Fibroblast of skin of right biceps (primary cell): ENCODE measurements at regions not wholly inside any gene's neighbourhood (a gene's known extent, or its start where the extent isn't known, plus 50 kb on each side); places are given as distances from the start of the nearest gene placed in this dataset.

ENCODE experiments used
- DNase-seq: peaks from one replicate; pipeline ENCODE4 v3.0.0-alpha.2; 2013

DNA sequence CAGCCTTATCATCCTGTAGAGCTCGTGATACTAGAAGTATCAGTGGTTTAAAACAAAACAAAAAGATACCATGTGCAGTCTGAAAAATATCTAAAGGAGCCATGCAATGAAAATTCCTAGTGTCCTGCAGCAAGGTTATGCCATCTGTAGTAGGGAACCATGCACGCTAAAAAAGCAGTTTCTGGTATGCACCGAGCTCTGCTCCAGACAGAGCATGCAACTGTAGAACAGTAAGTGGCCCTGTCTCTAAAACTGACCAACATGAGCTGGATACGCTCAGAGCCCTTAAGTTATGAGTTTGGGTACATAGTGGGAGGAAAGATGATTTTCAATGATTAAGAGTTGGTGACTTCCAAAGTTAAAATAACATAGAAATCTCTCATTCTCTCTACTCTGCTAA is 159.3 kb upstream of the ADAMTS5 start:
- no peak for DNase-seq

DNA sequence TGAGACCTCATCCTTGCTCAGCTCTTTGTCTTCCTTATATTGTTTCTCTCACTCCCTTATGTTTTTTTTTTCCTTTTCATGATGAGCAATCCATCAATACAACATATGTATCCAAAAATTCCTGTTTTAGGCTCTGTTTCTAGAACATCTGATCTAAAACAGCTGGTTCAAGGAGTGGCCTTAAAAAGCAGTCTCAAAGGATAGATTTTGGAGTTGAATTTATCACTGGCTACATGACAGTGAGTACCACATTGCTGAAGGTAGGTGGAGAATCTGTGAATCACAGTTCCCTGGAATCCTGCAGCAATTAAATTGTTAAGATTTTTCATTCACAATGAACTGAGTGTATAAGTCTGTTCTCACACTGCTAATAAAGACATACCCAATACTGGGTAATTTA is 155.8 kb upstream of the ADAMTS5 start:
- DNase-seq = no peak

DNA sequence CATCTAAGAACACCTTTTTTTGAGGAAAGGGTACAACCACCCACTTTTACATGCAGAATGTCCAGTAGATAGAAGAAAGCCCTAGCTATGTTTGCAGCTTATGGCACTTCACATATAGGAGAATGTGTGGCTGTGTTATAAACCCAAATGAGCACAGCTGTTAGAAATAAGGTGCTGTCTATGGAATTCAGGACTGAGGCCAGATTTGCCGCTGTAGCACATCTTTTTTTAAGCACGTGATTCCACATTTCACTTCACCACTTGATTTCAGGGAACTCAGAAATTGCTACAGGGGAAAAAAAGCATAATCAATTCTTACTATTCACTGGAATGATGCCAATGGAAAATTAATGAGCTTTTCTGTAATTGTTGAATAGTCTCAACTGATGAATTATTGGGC is 147.2 kb upstream of the ADAMTS5 start:
- DNase-seq = no peak

DNA sequence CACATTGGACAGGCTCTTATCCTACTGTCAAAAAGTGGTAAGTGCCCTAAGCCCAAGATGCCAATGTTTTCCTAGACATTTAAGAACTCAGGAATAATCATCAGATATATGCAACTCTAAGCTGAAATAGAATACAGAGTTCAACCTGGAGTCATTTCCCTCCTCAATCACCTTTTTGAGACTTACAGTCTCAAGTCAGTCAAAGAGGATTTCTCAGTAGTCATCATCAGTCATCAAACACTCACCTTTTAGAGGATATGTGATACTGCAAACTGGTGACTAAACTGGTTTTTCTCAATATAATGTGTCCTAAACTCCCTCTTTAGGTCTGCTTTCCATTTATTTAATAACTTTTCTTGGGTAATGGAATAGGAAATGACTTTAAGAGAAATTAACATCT is 145.3 kb upstream of the ADAMTS5 start:
- no peak for DNase-seq

DNA sequence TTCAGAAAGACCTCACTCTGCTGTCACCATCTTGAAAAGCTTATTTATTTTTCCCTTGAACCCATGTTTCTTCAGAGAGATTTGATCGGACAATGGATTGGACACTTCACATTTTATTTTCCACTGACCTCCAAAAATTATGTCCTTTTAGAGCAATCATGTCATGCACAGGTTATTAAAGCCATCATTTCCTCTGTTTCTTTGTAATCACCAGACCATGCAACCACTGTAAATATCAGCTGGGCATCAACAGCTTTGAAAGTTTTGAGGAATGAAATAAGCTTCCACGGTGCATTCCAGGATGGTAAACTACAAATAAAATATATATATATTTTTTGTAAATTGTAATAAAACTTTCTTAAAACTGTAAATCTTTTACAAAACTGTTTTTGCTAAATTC is 144.1 kb upstream of the ADAMTS5 start:
- DNase-seq = no peak

DNA sequence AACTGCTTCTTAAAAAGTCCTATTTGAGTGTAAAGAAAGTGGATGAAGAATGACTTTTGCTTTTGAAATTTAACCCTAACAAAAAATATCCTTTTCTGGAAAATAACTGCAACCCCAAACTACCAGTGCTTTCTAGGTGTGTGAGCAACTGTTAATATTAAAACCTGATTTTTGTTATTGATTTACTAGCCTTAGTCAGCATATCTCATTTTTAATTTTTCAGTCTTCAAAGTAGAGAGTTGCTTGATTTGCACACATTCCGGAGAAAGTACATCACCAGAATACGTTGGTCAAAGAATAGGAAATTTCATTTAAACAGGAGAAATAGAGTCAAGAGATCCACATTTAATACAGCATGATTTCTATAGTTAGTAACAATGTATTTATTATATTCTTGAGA is 141.8 kb upstream of the ADAMTS5 start:
- no peak for DNase-seq

DNA sequence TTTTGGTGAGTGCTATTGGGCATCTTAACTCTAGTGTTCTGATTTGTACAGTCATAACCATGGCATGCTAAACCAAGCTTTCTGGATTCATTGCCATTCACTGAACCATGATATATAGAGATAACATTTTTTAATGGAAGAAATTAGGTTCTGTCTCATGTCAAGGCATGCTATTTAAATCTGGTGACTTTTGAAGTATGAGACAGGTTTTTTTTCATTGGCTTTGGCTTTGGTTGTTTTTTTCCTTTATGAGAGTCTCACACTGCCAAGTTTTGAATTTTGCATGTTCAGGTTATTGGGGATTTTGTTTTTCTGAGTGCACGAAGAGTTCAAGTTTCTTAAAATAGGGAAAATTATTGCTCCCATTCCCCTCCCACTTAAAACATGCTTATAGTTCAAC is 141.3 kb upstream of the ADAMTS5 start:
- peak; percentile 61 for DNase-seq

DNA sequence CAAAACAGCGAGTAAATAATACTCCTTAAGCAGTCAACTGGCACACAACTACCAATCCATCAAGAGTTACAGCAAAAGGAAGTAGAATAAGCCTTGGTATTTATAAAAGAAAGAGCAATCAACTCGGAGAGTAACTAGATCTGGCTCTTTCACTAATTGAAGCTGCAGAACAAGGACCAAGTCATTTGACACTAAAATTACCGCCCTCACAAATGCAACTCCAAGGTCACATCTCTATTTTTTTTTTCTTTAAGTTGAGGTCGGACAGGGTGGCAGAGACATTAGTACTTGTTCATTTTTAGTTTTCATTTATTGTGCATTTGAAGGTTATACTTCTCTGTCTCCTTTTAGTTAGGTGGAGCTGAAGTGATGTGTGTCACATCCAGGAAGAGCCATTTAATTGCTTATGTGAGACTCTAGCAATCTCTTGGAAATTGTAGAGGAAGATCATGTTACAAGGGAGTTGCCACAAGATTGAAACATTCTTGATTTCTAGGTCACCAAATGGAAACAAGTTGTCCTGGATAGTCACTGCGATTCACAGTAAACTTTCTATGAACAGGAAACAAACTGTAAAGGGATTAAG is 138.1 kb upstream of the ADAMTS5 start:
- peak; percentile 48 for DNase-seq

DNA sequence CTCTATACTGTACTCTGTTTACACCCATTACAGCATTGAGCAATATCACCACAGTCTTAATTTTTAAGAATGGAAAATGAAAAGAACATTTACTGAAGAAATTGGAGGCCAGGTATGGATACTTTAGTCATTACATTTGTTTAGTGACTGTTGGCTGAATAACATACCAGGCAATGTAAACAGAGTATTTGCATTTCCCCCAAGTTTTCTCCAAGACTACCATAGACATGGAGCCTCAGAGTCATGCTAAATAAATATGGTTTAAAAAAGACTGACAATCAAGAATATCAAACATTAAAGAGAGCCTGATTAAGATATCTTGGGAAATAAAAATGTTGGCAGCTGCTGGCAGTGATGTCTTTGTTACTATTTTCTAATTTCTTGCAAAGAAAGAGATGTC is 136.9 kb upstream of the ADAMTS5 start:
- DNase-seq = no peak

DNA sequence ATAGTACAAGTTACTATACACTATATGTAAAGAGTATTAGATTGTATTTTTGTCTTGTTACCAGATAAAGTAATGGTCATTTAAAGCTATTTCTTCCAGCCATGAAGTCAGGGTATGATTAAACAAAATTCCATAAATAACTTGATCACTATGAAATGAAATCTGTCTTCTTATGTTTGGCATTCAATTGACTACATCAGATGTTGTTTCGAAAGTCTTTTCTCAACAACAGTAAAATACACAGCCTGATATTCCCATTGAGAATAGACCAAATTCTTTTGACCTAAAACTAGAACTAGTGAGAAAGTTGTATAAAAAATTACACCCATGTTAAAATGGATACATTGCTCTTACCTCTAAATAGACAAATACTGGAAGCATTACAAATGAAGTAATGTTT is 134.6 kb upstream of the ADAMTS5 start:
- DNase-seq = peak; percentile 12

DNA sequence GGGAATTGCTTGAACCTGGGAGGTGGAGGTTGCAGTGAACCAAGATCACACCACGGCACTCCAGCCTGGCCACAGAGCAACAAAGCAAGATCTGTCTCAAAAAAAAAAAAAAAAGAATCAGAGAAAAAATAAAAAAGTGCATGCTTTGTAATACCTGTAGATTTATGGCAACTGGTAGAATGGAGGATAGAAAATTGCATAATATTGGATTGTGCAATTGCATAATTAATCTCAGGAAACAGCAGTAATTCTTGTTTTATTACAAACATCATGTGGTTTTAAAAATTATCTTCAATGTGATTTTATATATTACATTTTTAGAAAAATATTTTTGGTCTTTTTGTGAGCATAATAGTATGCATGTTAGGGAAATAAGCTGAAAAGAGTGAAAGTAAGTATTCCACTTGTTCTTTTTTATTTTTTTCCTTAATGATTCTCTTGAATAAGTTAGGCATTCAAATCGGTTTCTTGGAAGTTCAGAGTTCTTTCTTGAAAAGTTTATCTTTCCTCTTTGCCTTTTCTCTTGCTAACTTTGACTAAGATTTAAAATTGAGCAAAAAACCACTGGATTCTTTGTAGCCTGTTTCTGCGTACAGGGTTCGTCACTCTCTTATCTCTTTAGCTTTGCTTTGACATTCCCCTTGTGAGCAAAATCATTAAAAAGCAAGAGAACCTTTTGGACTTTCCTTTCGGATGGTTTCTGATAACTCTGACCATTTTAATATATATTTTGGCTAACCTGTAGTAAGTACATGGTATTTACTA is 127.5 kb upstream of the ADAMTS5 start:
- no peak for DNase-seq

DNA sequence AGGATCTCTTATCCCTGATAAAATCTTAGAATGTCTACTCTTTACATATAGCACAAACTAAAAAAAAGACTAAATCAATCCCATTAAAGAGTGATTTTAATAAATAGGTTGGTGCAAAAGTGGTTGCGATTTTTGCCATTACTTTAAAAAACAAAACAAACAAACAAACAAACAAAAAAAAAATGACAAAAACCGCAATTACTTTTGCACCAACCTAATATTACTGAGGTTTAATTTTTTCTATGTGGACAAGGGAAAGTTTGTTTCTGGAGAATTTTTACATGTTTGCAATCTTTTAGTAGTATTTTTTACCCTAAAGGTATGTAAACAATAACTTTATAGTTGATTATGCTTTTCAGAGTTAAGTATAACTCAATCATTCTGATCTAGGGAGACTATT is 119.7 kb upstream of the ADAMTS5 start:
- no peak for DNase-seq

DNA sequence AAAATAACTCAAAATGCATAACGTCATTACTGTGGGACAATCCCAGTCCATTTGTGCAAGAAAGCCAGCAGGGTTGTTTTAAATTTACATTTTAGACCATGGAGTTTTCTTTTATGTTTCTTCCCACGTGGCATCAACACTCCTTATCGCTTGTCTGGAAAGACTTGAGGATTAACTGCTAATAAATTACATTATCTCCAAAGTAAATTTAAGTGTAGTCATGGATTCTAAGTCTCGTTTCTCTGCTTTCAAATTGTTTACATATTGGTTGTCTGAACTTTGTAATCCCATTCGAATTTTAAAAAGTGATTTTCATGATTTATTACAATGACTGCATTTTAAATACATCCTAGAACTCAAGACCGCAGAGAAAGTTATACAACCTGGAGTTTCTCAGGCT is 119.3 kb upstream of the ADAMTS5 start:
- DNase-seq = no peak

DNA sequence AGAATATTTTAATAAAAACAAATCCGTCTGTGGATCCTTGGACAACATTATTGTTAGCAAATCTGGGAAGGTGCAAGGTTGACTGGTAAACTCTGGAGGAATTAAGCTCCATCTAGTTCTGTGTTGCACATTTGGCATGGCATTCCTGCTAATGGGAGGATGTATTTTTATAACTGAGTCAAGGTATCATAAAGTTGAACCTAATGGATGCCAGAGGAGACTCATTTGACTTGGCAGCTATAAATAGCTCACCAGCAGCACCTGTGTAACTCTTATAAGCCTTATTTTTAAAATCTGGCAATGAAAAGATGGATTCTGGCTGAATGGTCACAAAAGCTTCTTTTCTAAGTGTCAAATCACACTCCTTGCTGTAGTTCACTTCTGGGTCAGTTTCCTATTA is 118.5 kb upstream of the ADAMTS5 start:
- DNase-seq = no peak

DNA sequence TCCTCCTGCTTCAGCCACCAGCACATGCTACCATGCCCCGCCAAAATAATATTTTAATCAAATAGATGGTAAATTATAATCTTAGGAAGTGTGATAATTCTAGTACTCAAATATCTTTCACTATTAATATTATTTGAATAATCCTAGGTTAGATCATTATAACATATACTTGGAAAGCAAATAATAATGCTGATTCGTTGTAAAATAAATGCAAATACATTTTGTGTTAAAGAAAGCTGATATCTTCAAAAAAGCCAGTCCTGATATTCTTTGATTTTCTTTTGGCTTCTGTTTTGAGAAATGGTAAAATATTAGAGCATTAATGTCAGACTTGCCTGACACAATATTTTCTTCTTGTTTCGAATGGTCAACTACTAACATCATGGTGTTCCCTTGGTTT is 116.3 kb upstream of the ADAMTS5 start:
- no peak for DNase-seq

DNA sequence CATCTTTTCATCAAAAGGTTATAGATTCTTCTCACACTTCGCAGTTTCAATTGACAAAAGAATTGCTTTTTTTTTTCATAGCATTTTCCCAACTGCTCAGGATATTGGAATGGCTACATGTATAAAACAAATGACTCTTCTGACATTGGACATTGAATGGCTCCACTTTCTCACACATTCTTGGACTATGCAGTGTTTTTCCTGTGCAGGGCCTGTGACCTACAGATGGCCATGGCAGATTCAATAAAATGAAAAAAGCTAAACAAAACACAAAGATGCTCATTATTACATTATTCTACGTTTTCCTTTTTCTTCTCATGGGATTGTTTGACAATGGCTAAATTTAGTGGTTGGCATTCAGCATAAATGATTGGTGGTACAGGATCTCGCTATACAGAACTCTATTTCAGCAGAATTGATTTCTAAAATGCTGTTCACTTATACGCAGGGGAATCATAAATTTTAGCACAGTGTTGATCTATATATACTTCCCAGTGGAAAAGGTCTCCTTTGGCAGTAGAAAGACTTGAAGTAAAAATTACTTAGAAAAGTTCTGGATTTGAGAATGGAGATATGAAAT is 115.6 kb upstream of the ADAMTS5 start:
- DNase-seq = no peak

DNA sequence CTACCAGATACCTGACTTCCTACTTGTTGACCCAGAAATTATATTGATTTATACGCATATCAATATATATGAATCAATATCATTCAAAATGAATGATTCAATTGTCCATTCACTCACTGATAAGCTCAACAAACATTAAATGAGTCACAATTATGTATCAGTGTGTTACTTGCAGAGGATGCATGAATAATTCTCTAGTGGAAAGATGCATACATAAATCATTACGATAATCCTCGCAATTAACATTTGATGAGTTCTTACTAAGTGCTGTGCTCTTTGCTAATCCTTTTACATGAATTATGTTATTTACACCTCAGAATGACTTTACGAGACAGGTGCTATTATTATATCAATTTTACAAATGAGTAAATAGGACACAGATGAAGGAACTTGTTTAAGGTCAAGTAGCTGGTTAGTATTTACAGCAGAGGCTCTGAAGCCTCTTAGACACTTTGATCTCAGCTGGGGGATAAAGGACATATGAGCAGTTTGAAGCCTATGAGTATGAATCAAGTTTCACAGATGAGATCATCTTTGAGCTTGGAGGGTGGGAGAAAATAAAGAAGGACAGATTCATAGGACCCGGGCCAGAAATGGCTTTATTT is 112.8 kb upstream of the ADAMTS5 start:
- no peak for DNase-seq

DNA sequence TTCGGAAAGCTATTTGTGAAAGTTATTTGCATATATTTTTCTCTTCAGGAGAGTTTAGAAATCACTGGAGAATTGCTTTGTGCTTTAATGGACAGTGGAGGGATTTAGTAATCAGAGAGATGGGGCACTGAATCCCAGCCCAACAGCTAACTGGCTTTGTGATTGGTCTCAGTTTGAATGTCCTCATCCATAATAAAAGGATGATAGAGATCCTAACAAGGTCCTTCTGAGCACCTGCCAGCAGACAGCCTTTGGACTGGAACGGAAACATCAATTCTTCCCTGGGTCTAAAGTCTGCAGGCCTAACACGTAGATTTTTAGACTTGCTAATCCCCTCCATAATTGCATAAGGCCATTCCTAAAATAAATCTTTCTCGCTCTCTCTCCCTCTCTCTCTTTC is 112.0 kb upstream of the ADAMTS5 start:
- DNase-seq = no peak

DNA sequence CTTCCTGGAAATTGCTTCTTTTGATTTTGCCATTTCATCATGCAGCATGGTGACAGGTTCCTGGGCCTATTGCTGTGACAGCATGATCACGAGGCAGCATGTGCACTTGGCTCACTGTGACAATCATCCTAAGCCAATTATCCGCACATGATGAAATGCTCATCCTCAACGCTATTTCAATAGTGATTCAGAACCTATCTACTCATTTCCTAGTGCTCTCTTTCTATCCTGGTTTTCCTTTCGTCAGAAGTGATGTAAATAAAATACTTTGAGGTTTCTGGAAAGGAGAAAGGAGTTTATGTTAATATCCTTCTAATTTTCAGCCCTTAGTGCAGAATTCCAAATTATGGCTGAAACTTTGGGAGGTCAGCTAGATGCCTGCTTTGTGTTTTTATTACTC is 110.6 kb upstream of the ADAMTS5 start:
- no peak for DNase-seq

DNA sequence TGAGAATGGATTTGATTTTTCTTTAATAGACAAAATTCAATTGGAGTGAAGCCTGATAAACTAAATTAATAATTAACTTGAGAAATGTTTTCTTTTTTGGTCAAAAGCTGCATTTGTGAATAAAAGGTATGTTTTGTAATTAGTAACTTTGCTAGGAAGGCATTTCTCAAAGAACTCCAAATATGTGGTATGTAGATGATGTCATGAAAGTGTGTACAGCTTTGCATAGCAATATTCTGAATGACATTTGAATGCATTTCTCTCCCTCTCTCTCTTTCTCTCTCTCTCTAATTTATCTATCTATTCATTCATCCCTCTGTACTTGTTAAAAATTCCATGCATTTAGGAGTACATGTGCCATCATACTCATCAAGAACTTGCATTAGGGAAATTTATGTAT is 109.1 kb upstream of the ADAMTS5 start:
- peak; percentile 15 for DNase-seq

DNA sequence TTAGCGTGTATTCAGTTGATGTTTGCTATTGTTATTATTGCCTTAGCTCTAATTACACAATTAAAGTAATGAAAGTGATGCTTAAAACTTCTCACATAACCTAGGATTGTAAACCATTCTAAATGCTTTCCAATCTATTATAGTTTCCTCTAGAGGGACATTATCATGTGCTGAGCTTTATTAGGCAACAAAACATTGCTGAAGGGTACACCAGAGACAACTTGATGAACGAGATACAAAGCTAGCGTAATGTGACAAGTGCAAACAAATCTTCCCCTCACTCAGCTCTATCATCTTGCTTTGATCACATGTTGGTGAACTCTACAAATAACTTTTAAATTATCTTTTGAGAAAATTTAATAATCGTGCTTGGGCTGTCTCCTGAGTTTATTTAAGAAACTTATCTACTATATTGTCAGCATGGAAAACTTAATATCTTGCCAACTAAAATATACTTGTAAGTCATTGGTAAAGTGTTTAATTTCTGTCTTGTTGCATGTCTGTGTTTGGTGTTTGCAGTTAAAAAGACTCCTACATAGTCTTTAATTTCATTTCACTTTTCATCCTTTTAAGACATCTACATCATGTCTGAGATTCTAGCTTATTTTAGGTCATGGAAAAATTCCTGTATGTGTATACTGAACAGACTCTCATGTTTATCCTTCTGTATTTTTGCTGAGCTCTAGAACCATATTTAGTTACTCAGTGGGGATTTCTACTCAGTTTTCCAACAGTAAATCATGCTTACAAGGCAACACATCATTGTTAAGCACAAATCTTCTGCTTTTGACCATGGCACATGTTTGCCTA is 104.2 kb upstream of the ADAMTS5 start:
- no peak for DNase-seq

DNA sequence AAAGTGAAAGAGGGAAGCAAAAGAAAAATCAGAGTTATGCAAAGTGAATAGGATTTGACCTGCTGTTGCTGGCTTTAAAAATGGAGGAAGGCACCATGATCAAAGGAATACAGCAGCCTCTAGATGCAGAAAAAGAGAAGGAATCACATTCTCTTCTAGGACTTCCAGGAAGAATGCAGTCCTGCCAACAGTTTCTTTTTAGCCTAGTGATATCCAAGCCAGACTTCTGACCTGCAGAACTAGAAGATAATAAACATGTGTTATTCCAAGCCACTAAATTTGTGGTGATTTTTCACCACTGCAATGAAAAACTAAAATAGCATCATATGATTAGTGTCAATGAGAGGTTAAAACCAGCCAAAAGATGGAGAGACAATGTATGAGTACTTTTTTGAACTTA is 101.9 kb upstream of the ADAMTS5 start:
- DNase-seq = no peak

DNA sequence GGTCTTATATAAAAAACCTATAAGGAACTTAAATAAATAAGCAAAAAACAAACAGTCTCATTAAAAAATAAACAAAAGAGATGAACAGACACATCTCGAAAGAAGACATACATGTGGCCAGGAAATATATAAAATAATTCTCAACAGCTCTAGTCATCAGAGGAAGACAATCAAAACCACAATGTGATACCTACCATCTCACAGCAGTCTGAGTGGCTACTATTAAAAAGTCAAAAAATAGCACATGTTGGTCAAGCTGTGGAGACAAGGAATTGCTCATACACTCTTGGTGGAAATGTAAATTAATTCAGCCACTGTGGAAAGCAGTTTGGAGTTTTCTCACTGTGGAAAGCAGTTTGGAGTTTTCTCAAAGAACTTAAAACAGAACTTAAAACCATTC is 100.3 kb upstream of the ADAMTS5 start:
- no peak for DNase-seq
